NCI-H345 treated with DMSO at 0.1 percent for 48 hours (cell line): ENCODE measurements at regions not wholly inside any gene's neighbourhood (a gene's known extent, or its start where the extent isn't known, plus 50 kb on each side); places are given as distances from the start of the nearest gene placed in this dataset.

Experiments used
- DNase-seq: peaks from one replicate; lab custom pipeline; 2025; ENCODE audit not compliant: unreplicated experiment; lab: John Stamatoyannopoulos, UW

- no peak for DNase-seq
These were observed 522.2 kb upstream of the JAG1 start for GRCh38 chr20:11195899-11196558.

- no peak for DNase-seq
These were observed 524.1 kb upstream of the JAG1 start for GRCh38 chr20:11197851-11198250.

DNA sequence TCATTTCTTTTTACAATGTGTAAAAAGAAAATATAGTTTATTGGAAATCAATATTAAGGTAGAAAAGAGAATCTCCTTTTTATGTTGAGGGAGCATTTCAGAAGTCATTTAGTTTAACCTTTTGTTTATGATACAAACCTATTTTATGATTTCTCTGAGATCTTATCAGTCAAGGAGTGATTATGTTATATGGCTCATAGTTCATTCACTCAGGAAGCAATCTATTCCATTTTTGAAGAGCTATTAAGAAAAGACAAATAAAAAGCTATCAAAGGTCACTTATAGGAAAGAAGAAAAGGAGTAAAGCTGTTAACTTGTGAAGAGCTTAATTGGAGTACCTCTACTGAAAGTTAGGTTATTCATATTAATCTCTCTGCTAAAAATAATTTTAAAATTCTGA, 526.6 kb upstream of the JAG1 start:
- no peak for DNase-seq

GRCh38 chr20:11204926-11205768, 531.3 kb upstream of the JAG1 start:
- peak; percentile 46 for DNase-seq

GRCh38 chr20:11205769-11206362, 532.1 kb upstream of the JAG1 start:
- DNase-seq: no peak

DNA sequence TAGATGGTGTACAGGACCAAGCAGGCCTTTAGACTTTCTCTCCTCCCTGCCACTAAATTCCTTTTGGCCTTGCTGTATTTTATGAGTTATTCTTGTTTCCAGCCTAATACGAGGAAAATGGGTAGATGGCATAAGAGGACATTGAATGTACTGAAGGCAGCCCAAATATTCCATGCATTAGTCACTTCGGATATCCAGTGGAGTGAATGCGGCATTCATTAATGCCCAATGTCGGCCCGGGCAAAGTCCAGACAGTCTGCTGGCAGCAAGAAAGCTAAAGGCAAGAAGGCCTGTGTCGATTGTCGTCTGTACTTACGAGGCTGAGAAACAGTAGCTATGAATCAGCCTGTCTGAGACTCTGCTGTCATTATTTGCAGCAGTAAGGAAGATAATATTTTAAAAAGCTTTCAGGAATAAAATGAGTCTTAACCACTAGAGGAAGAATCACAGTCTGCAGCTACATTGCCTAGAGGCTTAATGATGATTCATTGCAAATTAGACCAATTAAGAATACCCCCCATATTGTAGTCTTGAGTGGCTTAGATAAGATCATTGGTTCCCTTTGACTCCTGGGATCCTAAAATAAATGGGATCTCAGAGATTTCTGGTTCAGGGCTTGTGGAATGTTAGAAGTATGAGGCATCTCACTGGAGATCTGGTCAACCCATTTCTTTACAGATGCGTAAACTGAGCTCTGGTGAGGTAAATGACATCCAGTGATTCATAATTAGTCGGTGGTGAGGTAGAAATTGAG, 534.1 kb upstream of the JAG1 start:
- no peak for DNase-seq

- no peak for DNase-seq
These were observed 536.8 kb upstream of the JAG1 start for GRCh38 chr20:11210611-11211010.

DNA sequence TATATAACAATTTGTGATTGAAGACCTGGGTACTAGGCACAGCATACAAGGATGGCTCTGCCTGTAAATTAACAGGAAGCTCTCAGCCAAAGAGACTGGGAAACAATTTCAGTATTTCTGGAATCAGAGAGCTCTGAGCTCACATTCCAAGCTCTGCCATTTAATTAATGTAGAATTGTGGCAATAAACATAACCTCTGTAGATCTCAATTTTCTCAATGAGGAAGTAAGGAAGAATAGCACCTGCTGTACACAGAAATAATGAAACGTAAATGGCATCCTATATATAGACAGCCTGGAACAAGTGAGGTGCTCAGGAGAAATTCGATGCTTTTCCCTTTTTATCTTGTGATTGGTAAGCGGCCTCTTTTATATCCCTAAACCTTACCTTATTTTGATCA, 538.5 kb upstream of the JAG1 start:
- no peak for DNase-seq

GRCh38 chr20:11212902-11213301, 539.1 kb upstream of the JAG1 start:
- DNase-seq: no peak

- DNase-seq: no peak
These were observed 540.5 kb upstream of the JAG1 start for GRCh38 chr20:11214256-11214840.

- no peak for DNase-seq
These were observed 542.9 kb upstream of the JAG1 start for GRCh38 chr20:11216451-11217314.

GRCh38 chr20:11217326-11218172, 543.8 kb upstream of the JAG1 start:
- DNase-seq: no peak

DNA sequence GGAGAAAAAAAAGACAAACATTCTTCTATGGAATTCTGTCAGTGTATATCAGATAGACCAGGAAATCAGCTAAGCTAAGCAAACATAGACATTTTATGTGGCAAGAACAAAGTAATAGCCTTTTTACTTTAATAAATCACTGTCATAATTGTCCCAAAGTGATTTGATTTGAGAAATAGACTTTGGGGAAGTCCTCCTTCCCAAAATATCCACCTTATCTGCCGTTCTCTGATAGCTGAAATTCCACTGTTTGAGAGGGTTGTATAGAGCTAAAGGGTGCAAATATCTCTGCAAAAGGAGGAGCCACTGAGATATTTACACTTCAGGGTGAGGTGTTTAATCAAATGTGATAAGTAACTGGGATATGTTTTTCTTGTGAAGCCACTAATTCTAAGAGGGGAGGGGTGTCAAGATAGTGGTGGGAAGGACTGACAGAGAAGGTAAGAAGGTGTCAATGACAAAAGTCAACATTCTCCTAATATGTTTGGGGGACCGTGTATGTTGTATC, 544.4 kb upstream of the JAG1 start:
- DNase-seq: no peak

- no peak for DNase-seq
These were observed 545.4 kb upstream of the JAG1 start for GRCh38 chr20:11219192-11219591.

- no peak for DNase-seq
These were observed 547.2 kb upstream of the JAG1 start for GRCh38 chr20:11221046-11221445.

GRCh38 chr20:11222243-11222642, 548.4 kb upstream of the JAG1 start:
- DNase-seq: no peak

DNA sequence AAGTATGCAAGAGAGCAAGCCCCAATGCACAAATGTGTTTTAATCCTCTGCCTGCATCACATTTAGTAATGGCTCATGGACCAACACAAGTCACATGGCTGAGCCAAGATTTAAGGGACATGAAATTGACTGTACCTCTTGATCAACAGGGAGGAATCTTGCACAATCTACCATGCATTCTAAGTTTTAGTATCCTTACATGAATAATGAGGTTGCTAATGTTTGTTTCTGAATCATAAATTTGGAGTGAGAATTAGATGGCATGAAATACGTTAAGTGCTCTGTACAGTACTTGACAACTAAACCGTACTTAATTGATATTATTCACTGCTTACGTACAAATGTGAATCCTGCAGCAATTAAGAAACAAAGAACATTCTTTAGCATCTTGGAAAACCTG, 553.8 kb upstream of the JAG1 start:
- DNase-seq: no peak

DNA sequence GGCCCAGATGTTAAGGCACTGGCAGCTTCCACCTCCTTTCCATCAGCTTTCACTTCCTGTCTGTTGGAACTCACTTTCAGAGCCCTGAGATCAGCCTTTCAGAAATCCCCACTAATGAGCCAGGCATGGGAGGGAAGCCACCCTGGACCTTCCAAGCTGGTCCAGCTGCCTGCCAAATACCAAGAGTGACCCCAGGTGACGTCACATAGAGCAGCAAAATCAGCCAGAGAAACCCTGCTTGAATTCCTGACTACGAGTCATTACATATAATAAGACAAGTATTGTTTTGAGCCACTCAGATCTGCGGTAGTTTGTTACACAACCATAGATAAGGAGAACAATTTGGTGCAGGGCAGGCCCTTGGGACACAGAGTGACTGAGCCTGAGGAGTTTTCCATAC, 556.0 kb upstream of the JAG1 start:
- DNase-seq: no peak

GRCh38 chr20:11230999-11231398, 557.2 kb upstream of the JAG1 start:
- DNase-seq: no peak
